HEK293 (cell line): ENCODE measurements at regions not wholly inside any gene's neighbourhood (a gene's known extent, or its start where the extent isn't known, plus 50 kb on each side); places are given as distances from the start of the nearest gene placed in this dataset.

Source experiments
- CTCF ChIA-PET: fragments of 350-600 bp; formaldehyde crosslinking; extraction: SDS; loops from one replicate; lab custom pipeline; 2021; ENCODE audit warnings: antibody characterized with exemption; lab: Yijun Ruan, JAX
- POLR2A ChIA-PET: fragments of 300-600 bp; formaldehyde crosslinking; extraction: SDS; loops from one replicate; lab custom pipeline; 2020; ENCODE audit warnings: antibody characterized with exemption, inconsistent platforms; lab: Yijun Ruan, JAX
- H3K27ac ChIP-seq: fragments of 200-500 bp; sonication (Bioruptor generic); 2 replicates; pipeline ENCODE4 v1.5.1; 2014; ENCODE audit warnings: low read depth, low read length, control low read depth, inconsistent platforms; ENCODE audit errors: extremely low read depth
- H3K36me3 ChIP-seq, 2 experiments: fragments of 200-500 bp in 1 of 2; sonication (Bioruptor generic) in 1 of 2; 1 replicate in 1 of 2; 2 replicates in 1 of 2; pipeline ENCODE4 v1.5.1; 2014 to 2017; ENCODE audit warnings: inconsistent platforms in 2 of 2, low read length in 2 of 2; ENCODE audit not compliant: control insufficient read depth in 2 of 2, insufficient read depth in 1 of 2
- H3K4me1 ChIP-seq: fragments of 200-500 bp; sonication (Bioruptor generic); 2 replicates; pipeline ENCODE4 v1.5.1; 2014; ENCODE audit warnings: mild to moderate bottlenecking, low read length, inconsistent platforms; ENCODE audit not compliant: control insufficient read depth, insufficient read depth
- H3K4me3 ChIP-seq: 2 replicates; pipeline ENCODE4 v1.5.1; 2011; ENCODE audit warnings: low read depth, mild to moderate bottlenecking, control low read depth, low read length, moderate library complexity
- H3K9me3 ChIP-seq: fragments of 200-500 bp; sonication (Bioruptor generic); 2 replicates; pipeline ENCODE4 v1.5.1; 2014; ENCODE audit warnings: low read depth, low read length, inconsistent platforms; ENCODE audit not compliant: control insufficient read depth, insufficient read depth
- FEZF1 ChIP-seq: fragments of 450-650 bp; formaldehyde crosslinking; IDR thresholded peaks from 2 replicates; pipeline ENCODE4 v1.5.1; 2016; ENCODE audit warnings: missing biosample characterization, missing genetic modification characterization
- SETDB1 ChIP-seq: IDR thresholded peaks from one replicate; pipeline ENCODE4 v1.6.1; 2017; ENCODE audit warnings: mild to moderate bottlenecking, low read length, moderate library complexity, mixed read lengths; ENCODE audit not compliant: insufficient read length
- TRIM28 ChIP-seq: IDR thresholded peaks from 2 replicates; pipeline ENCODE4 v1.6.1; 2011; ENCODE audit warnings: low read length, control low read depth, borderline replicate concordance
- ZFP41 ChIP-seq: fragments of 450-650 bp; formaldehyde crosslinking; IDR thresholded peaks from 2 replicates; pipeline ENCODE4 v1.5.1; 2016; ENCODE audit warnings: missing biosample characterization, missing genetic modification characterization, borderline replicate concordance
- ZNF146 ChIP-seq: fragments of 450-650 bp; formaldehyde crosslinking; IDR thresholded peaks from 2 replicates; pipeline ENCODE4 v1.5.1; 2016; ENCODE audit warnings: missing biosample characterization, missing genetic modification characterization
- ZNF184 ChIP-seq: fragments of 450-650 bp; IDR thresholded peaks from 2 replicates; pipeline ENCODE4 v1.5.1; 2018; ENCODE audit warnings: missing biosample characterization, mild to moderate bottlenecking, missing genetic modification characterization
- ZNF2 ChIP-seq: fragments of 450-650 bp; formaldehyde crosslinking; IDR thresholded peaks from 2 replicates; pipeline ENCODE4 v1.5.1; 2016; ENCODE audit warnings: missing biosample characterization, missing genetic modification characterization
- ZNF24 ChIP-seq: fragments of 450-650 bp; formaldehyde crosslinking; IDR thresholded peaks from 2 replicates; pipeline ENCODE4 v1.5.1; 2016; ENCODE audit warnings: missing biosample characterization, missing genetic modification characterization
- ZNF335 ChIP-seq: fragments of 450-650 bp; formaldehyde crosslinking; conservative IDR thresholded peaks from 2 replicates; pipeline ENCODE4 v1.5.1; 2016; ENCODE audit warnings: missing biosample characterization, missing genetic modification characterization
- ZNF341 ChIP-seq: fragments of 450-650 bp; formaldehyde crosslinking; IDR thresholded peaks from 2 replicates; pipeline ENCODE4; 2016; ENCODE audit warnings: low read depth, missing biosample characterization, missing genetic modification characterization
- ZNF423 ChIP-seq: fragments of 450-650 bp; formaldehyde crosslinking; IDR thresholded peaks from 2 replicates; pipeline ENCODE4 v1.5.1; 2016; ENCODE audit warnings: missing biosample characterization, missing genetic modification characterization
- ZNF473 ChIP-seq: fragments of 450-650 bp; formaldehyde crosslinking; IDR thresholded peaks from 2 replicates; pipeline ENCODE4 v1.5.1; 2017; ENCODE audit warnings: missing biosample characterization, missing genetic modification characterization
- ZNF521 ChIP-seq: fragments of 450-650 bp; formaldehyde crosslinking; IDR thresholded peaks from 2 replicates; pipeline ENCODE4 v1.5.1; 2017; ENCODE audit warnings: missing biosample characterization, mild to moderate bottlenecking, missing genetic modification characterization
- ZNF585B ChIP-seq: fragments of 450-650 bp; formaldehyde crosslinking; IDR thresholded peaks from 2 replicates; pipeline ENCODE4 v1.5.1; 2016; ENCODE audit warnings: missing biosample characterization, missing genetic modification characterization
- ZNF600 ChIP-seq: fragments of 450-650 bp; formaldehyde crosslinking; IDR thresholded peaks from 2 replicates; pipeline ENCODE4 v1.5.1; 2016; ENCODE audit warnings: missing biosample characterization, missing genetic modification characterization
- ZNF677 ChIP-seq: fragments of 450-650 bp; IDR thresholded peaks from 2 replicates; pipeline ENCODE4 v1.5.0; 2018; ENCODE audit warnings: missing biosample characterization, mild to moderate bottlenecking, missing genetic modification characterization, moderate library complexity
- ZNF692 ChIP-seq: fragments of 450-650 bp; formaldehyde crosslinking; IDR thresholded peaks from 2 replicates; pipeline ENCODE4 v1.5.1; 2016; ENCODE audit warnings: missing biosample characterization, missing genetic modification characterization
- ZNF843 ChIP-seq: fragments of 450-650 bp; formaldehyde crosslinking; IDR thresholded peaks from 2 replicates; pipeline ENCODE4 v1.5.1; 2016; ENCODE audit warnings: missing biosample characterization, missing genetic modification characterization
- TF ChIP-seq, protein P1 (sequence below): fragments of 450-650 bp; formaldehyde crosslinking; IDR thresholded peaks from 2 replicates; pipeline ENCODE4 v1.5.1; 2016; ENCODE audit warnings: missing biosample characterization, missing genetic modification characterization
- TF ChIP-seq, protein P2 (sequence below): fragments of 450-650 bp; formaldehyde crosslinking; IDR thresholded peaks from 2 replicates; pipeline ENCODE4 v1.5.1; 2016; ENCODE audit warnings: missing biosample characterization, missing genetic modification characterization
- TF ChIP-seq, protein P3 (sequence below): fragments of 450-650 bp; IDR thresholded peaks from 2 replicates; pipeline ENCODE4 v1.5.1; 2018; ENCODE audit warnings: missing biosample characterization, mild to moderate bottlenecking, missing genetic modification characterization
- TF ChIP-seq, protein P4 (sequence below): fragments of 450-650 bp; formaldehyde crosslinking; IDR thresholded peaks from 2 replicates; pipeline ENCODE4 v1.5.1; 2016; ENCODE audit warnings: missing biosample characterization, missing genetic modification characterization

DNA sequence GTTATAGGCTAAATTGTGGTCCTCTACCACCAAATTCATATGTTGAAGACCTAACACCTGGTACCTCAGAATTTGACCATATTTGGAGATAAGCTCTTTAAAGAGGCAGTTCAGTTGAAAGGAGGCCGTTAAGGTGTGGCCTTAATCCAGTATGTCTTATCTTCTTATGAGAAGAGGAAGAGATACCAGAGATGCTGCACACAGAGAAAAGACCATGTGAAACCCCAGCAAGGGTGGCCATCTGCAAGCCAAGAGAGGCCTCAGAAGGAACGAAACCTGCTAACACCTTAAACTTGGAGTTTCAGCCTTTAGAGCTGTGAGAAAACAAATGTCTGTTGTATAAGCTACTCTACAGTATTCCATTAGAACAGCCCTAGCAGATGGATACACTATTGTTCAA lies 528.1 kb upstream of the DCC start:
- H3K9me3 ChIP-seq = no peaks in the 10 kb centered on the region
- ChIA-PET POLR2A (no interaction called here), CTCF (no interaction called here)

GRCh38 chr18:51813740-51814139 lies 526.3 kb upstream of the DCC start:
- POLR2A ChIA-PET = no interaction called here
- Histone ChIP-seq H3K4me1 (no peaks in the 10 kb centered on the region), H3K9me3 (no peaks in the 10 kb centered on the region)
- TF ChIP-seq ZNF184 = no peak
- TF ChIP-seq ZNF473 (tag by site-specific recombination) = no peak
- TF ChIP-seq, protein P1, sequence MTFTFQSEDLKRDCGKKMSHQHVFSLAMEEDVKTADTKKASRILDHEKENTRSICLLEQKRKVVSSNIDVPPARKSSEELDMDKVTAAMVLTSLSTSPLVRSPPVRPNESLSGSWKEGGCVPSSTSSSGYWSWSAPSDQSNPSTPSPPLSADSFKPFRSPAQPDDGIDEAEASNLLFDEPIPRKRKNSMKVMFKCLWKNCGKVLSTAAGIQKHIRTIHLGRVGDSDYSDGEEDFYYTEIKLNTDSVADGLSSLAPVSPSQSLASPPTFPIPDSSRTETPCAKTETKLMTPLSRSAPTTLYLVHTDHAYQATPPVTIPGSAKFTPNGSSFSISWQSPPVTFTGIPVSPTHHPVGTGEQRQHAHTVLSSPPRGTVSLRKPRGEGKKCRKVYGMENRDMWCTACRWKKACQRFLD = no peak
- TF ChIP-seq ZNF600 (tag by site-specific recombination) = no peak
- no peak for TF ChIP-seq ZNF423 (tag by site-specific recombination)
- TF ChIP-seq, protein P2, sequence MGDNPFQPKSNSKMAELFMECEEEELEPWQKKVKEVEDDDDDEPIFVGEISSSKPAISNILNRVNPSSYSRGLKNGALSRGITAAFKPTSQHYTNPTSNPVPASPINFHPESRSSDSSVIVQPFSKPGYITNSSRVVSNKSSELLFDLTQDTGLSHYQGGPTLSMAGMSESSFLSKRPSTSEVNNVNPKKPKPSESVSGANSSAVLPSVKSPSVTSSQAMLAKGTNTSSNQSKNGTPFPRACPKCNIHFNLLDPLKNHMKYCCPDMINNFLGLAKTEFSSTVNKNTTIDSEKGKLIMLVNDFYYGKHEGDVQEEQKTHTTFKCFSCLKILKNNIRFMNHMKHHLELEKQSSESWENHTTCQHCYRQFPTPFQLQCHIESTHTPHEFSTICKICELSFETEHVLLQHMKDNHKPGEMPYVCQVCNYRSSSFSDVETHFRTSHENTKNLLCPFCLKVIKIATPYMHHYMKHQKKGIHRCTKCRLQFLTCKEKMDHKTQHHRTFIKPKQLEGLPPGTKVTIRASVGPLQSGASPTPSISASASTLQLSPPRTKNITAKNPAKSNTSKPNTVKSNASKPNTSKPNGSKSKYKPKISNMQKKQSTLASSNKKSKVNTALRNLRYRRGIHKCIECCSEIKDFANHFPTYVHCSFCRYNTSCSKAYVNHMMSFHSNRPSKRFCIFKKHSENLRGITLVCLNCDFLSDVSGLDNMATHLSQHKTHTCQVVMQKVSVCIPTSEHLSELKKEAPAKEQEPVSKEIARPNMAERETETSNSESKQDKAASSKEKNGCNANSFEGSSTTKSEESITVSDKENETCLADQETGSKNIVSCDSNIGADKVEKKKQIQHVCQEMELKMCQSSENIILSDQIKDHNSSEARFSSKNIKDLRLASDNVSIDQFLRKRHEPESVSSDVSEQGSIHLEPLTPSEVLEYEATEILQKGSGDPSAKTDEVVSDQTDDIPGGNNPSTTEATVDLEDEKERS = no peak
- TF ChIP-seq FEZF1 = no peak
- no peak for TF ChIP-seq ZNF146 (tag by site-specific recombination)
- TF ChIP-seq ZNF2 (tag by site-specific recombination) = no peak
- TF ChIP-seq, protein P3, sequence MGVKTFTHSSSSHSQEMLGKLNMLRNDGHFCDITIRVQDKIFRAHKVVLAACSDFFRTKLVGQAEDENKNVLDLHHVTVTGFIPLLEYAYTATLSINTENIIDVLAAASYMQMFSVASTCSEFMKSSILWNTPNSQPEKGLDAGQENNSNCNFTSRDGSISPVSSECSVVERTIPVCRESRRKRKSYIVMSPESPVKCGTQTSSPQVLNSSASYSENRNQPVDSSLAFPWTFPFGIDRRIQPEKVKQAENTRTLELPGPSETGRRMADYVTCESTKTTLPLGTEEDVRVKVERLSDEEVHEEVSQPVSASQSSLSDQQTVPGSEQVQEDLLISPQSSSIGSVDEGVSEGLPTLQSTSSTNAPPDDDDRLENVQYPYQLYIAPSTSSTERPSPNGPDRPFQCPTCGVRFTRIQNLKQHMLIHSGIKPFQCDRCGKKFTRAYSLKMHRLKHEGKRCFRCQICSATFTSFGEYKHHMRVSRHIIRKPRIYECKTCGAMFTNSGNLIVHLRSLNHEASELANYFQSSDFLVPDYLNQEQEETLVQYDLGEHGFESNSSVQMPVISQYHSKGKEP = no peak
- TF ChIP-seq SETDB1 = no peak
- TF ChIP-seq, all 188 proteins: peak for 0
- Histone ChIP-seq H3K4me3 (no peak overlapping the region), H3K27ac (no peak overlapping the region), H3K36me3 (no peaks in the 10 kb centered on the region)
- CTCF ChIA-PET = no interaction called here

More for the DNA sequence above, 528.1 kb upstream of the DCC start:
- Histone ChIP-seq H3K27ac (no peak overlapping the region), H3K4me1 (no peaks in the 10 kb centered on the region), H3K4me3 (no peak overlapping the region), H3K36me3 (no peaks in the 10 kb centered on the region)
- TF ChIP-seq ZNF521 (tag by site-specific recombination) (no peak), TRIM28 (no peak), ZNF341 (tag by site-specific recombination) (no peak)

GRCh38 chr18:51821610-51822009 lies 518.4 kb upstream of the DCC start:
- Histone ChIP-seq H3K36me3 (no peaks in the 10 kb centered on the region), H3K9me3 (no peaks in the 10 kb centered on the region), H3K27ac (no peak overlapping the region), H3K4me1 (no peaks in the 10 kb centered on the region), H3K4me3 (no peak overlapping the region)
- CTCF ChIA-PET = no interaction called here
- TF ChIP-seq ZNF24 (tag by site-specific recombination) = no peak
- TF ChIP-seq ZNF843 = no peak
- no peak for TF ChIP-seq ZNF692 (tag by site-specific recombination)
- TF ChIP-seq, protein P3 = no peak
- TF ChIP-seq ZNF335 (tag by site-specific recombination) = no peak
- no peak for TF ChIP-seq ZNF677 (tag by site-specific recombination)
- no peak for TF ChIP-seq ZFP41 (tag by site-specific recombination)
- no peak for TF ChIP-seq ZNF585B (tag by site-specific recombination)
- TF ChIP-seq, protein P4, sequence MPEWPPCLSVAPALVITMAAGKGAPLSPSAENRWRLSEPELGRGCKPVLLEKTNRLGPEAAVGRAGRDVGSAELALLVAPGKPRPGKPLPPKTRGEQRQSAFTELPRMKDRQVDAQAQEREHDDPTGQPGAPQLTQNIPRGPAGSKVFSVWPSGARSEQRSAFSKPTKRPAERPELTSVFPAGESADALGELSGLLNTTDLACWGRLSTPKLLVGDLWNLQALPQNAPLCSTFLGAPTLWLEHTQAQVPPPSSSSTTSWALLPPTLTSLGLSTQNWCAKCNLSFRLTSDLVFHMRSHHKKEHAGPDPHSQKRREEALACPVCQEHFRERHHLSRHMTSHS (tag by site-specific recombination) = no peak
- POLR2A ChIA-PET = no interaction called here
